ENCODE measurements at regions not wholly inside any gene's neighbourhood (a gene's known extent, or its start where the extent isn't known, plus 50 kb on each side); places are given as distances from the start of the nearest gene placed in this dataset.

- ATAC-seq (no peak), DNase-seq (ENCODE audit: low read depth in 1 of 2, low spot score in 1 of 2) (no peak), FAIRE-seq (no peak)
- Histone ChIP-seq H3K4me3 (no peak overlapping the region), H3K27ac (peak overlapping the region; percentile 61 to 86), H3K4me2 (peak overlapping the region; percentile 35; the same call in 2 of the 3 replicates), H3K4me1 (peaks cover 6% of the 10 kb centered on the region; the same call in 2 of the 3 replicates), H3K9me3 (0 out of 3 replicates have a peak, but pooled peaks cover 3% of the 10 kb centered on the region)
- CTCF ChIA-PET: interaction anchor here (0.8 to 6.7 kb wide), 26 partner anchors 9 to 701 kb away, joined by 3 to 35 read pairs (median 4); no protein-coding TSS in a partner anchor
- WGBS (ENCODE audit: missing lambda C conversion rate): 75% methylated on average over 10 of the region's 10 CpGs
- POLR2A ChIA-PET: interaction anchor here (0.6 to 1.2 kb wide), 2 partner anchors 166 to 648 kb away, joined by 4 read pairs; no protein-coding TSS in a partner anchor
- no peak for TF ChIP-seq RAD21 (conservative IDR thresholded peaks at IDR 0.05 in 1 of 2, IDR thresholded peaks at IDR 0.05 in 1 of 2)
- no peak for TF ChIP-seq USF2 (IDR thresholded peaks at IDR 0.05)
- no peak for TF ChIP-seq NR3C1 (IDR thresholded peaks at IDR 0.05)
- no peak for TF ChIP-seq ZFP36 (IDR thresholded peaks at IDR 0.05; ENCODE audit: borderline replicate concordance, partially characterized antibody)
- TF ChIP-seq EHMT2 (IDR thresholded peaks at IDR 0.05; ENCODE audit: low read depth): no peak
- no peak for TF ChIP-seq E2F6 (IDR thresholded peaks at IDR 0.05; ENCODE audit: borderline replicate concordance, low read depth)
- TF ChIP-seq HOXA7 (CRISPR knock-in tag; IDR thresholded peaks at IDR 0.05): no peak
- no peak for TF ChIP-seq JUNB (IDR thresholded peaks at IDR 0.05)
- no peak for TF ChIP-seq RFX5 (IDR thresholded peaks at IDR 0.05)
- TF ChIP-seq HEYL (CRISPR knock-in tag; IDR thresholded peaks at IDR 0.05): no peak
- no peak for TF ChIP-seq REST (IDR thresholded peaks at IDR 0.05)
These were observed 127.7 kb downstream of the ALDH8A1 start for GRCh38 chr6:134821928-134822864.

GRCh38 chr6:134821397-134821796, 128.5 kb downstream of the ALDH8A1 start:
- no peak overlapping the region for H3K4me2 ChIP-seq
- ChIA-PET CTCF (interaction anchor here (0.5 to 3.6 kb wide), 4 partner anchors 16 to 119 kb away, joined by 3 to 24 read pairs (median 10); no protein-coding TSS in a partner anchor), POLR2A (interaction anchor here (1.2 kb wide), 1 partner anchor 647 kb away, joined by 4 read pairs; no protein-coding TSS in a partner anchor)
- no peak for FAIRE-seq
- H3K4me1 ChIP-seq: peaks cover 6% of the 10 kb centered on the region; the same call in 2 of the 3 replicates
- H3K9me3 ChIP-seq: 0 out of 3 replicates have a peak, but pooled peaks cover 3% of the 10 kb centered on the region
- no peak for DNase-seq (ENCODE audit: low read depth in 1 of 2, low spot score in 1 of 2)
- H3K27ac ChIP-seq: peak overlapping the region; percentile 29 to 86; a peak in 5 of 6 replicates
- TF ChIP-seq MAFK (IDR thresholded peaks at IDR 0.05; ENCODE audit: partially characterized antibody) (no peak), HES2 (IDR thresholded peaks at IDR 0.05) (no peak), JUN (IDR thresholded peaks at IDR 0.05) (no peak), HOXB5 (CRISPR knock-in tag; IDR thresholded peaks at IDR 0.05) (no peak), SREBF2 (IDR thresholded peaks at IDR 0.05) (no peak), HOXA7 (CRISPR knock-in tag; IDR thresholded peaks at IDR 0.05) (no peak), HMGXB4 (CRISPR knock-in tag; IDR thresholded peaks at IDR 0.05; ENCODE audit: borderline replicate concordance) (no peak), MAZ (IDR thresholded peaks at IDR 0.05; ENCODE audit: borderline replicate concordance, low read depth, low read length) (no peak), ZSCAN20 (CRISPR knock-in tag; IDR thresholded peaks at IDR 0.05) (no peak), CBX2 (IDR thresholded peaks at IDR 0.05; ENCODE audit: borderline replicate concordance, low read depth) (no peak)
- ATAC-seq: no peak
- no peak overlapping the region for H3K4me3 ChIP-seq
- WGBS (ENCODE audit: missing lambda C conversion rate): 82% methylated on average over 4 of the region's 4 CpGs
